H1 (cell line): ENCODE measurements at regions not wholly inside any gene's neighbourhood (a gene's known extent, or its start where the extent isn't known, plus 50 kb on each side); places are given as distances from the start of the nearest gene placed in this dataset.
A peak's percentile ranks its signal among the peaks of the same experiment; 100 is the strongest.

Experiments
- CTCF ChIA-PET: fragments of 300-600 bp; sonication (Branson Sonifier 250); formaldehyde crosslinking; loops from one replicate; lab custom pipeline; 2021; ENCODE audit not compliant: partially characterized antibody; lab: Charles Lee
- POLR2A ChIA-PET: fragments of 300-600 bp; sonication (Branson Sonifier 250); formaldehyde crosslinking; loops from one replicate; lab custom pipeline; 2021; ENCODE audit warnings: inconsistent platforms; ENCODE audit not compliant: partially characterized antibody; lab: Charles Lee
- DNase-seq, 2 experiments: peaks; one replicate each; pipeline versions ENCODE4 v3.0.0 to v3.0.0-alpha.2; 2010 to 2022; ENCODE audit warnings: low spot score in 2 of 2, low read depth in 1 of 2, mixed read lengths in 1 of 2
- FAIRE-seq: peaks from 2 replicates; lab custom pipeline; 2011; peaks lifted over from hg19 to GRCh38; lab: Jason Lieb, UNC
- H2AFZ ChIP-seq: 2 replicates; pipeline ENCODE4 v1.8.1; 2012; ENCODE audit warnings: low read length, inconsistent platforms
- H2AK5ac ChIP-seq: 2 replicates; pipeline ENCODE4 v1.6.1; 2013; ENCODE audit warnings: low read depth, low read length
- H2BK120ac ChIP-seq: replicated peaks from 2 replicates; pipeline ENCODE3; 2013; ENCODE audit warnings: low read depth, low read length, inconsistent platforms
- H2BK12ac ChIP-seq: 2 replicates; pipeline ENCODE4 v1.6.1; 2013; ENCODE audit warnings: low read depth, low read length
- H2BK15ac ChIP-seq: 2 replicates; pipeline ENCODE4 v1.6.1; 2013; ENCODE audit warnings: low read length
- H2BK20ac ChIP-seq: 2 replicates; pipeline ENCODE4 v1.6.1; 2013; ENCODE audit warnings: low read length
- H2BK5ac ChIP-seq: 2 replicates; pipeline ENCODE4 v1.6.1; 2013; ENCODE audit warnings: low read depth, low read length
- H3K14ac ChIP-seq: 2 replicates; pipeline ENCODE4 v1.6.1; 2013; ENCODE audit warnings: inconsistent platforms; ENCODE audit not compliant: insufficient read length
- H3K18ac ChIP-seq: 2 replicates; pipeline ENCODE4 v1.6.1; 2013; ENCODE audit warnings: low read length; ENCODE audit errors: extremely low read depth
- H3K23ac ChIP-seq: 2 replicates; pipeline ENCODE4 v1.6.1; 2013; ENCODE audit warnings: inconsistent platforms; ENCODE audit not compliant: insufficient read length
- H3K23me2 ChIP-seq: 2 replicates; pipeline ENCODE4 v1.6.1; 2013; ENCODE audit warnings: low read depth, low read length
- H3K27ac ChIP-seq: 2 replicates; pipeline ENCODE4 v1.6.1; 2011; ENCODE audit warnings: low read depth, low read length, inconsistent platforms
- H3K27me3 ChIP-seq, 4 experiments: replicated peaks in 1 of 4; 1 replicate in 1 of 4; 2 replicates in 3 of 4; pipeline versions ENCODE4 v1.6.1 to v1.8.1; 2011 to 2013; ENCODE audit warnings: low read length in 3 of 4, mild to moderate bottlenecking in 3 of 4, inconsistent platforms in 2 of 4, mixed read lengths in 2 of 4, moderate library complexity in 1 of 4; ENCODE audit not compliant: control insufficient read depth in 3 of 4, insufficient read depth in 3 of 4; ENCODE audit errors: extremely low read depth in 1 of 4
- H3K36me3 ChIP-seq, 4 experiments: 2 replicates each; pipeline versions ENCODE4 v1.6.1 to v1.8.1; 2011 to 2013; ENCODE audit warnings: mild to moderate bottlenecking in 4 of 4, low read length in 3 of 4, moderate library complexity in 2 of 4, control low read depth in 1 of 4, inconsistent platforms in 1 of 4; ENCODE audit not compliant: insufficient read depth in 4 of 4, control insufficient read depth in 2 of 4
- H3K4ac ChIP-seq: replicated peaks from 2 replicates; pipeline ENCODE3; 2013; ENCODE audit warnings: low read length, low read depth, mixed read lengths, inconsistent platforms; ENCODE audit not compliant: insufficient read length
- H3K4me1 ChIP-seq, 4 experiments: replicated peaks in 1 of 4; 1 replicate in 1 of 4; 2 replicates in 3 of 4; pipeline versions ENCODE4 v1.6.1 to v1.8.1; 2011 to 2013; ENCODE audit warnings: low read length in 3 of 4, inconsistent platforms in 2 of 4, mixed read lengths in 1 of 4; ENCODE audit not compliant: insufficient read depth in 4 of 4, control insufficient read depth in 3 of 4
- H3K4me2 ChIP-seq, 2 experiments: 2 replicates each; pipeline versions ENCODE4 v1.6.1 to v1.8.1; 2011 to 2013; ENCODE audit warnings: low read depth in 2 of 2, low read length in 2 of 2, control low read depth in 1 of 2, inconsistent platforms in 1 of 2, mild to moderate bottlenecking in 1 of 2; ENCODE audit not compliant: insufficient read depth in 1 of 2
- H3K4me3 ChIP-seq, 4 experiments: fragments of 200-600, 300-600 bp in 1 of 4; sonication (generic), shearing (Covaris generic), sonication (Bioruptor Twin) in 1 of 4; 2 replicates each; pipeline versions ENCODE4 v1.5.1 to v1.8.1; 2011 to 2016; ENCODE audit warnings: low read length in 4 of 4, low read depth in 3 of 4, control low read depth in 2 of 4, inconsistent platforms in 2 of 4, mild to moderate bottlenecking in 2 of 4, mixed read lengths in 1 of 4, moderate library complexity in 1 of 4; ENCODE audit not compliant: insufficient read depth in 2 of 4; ENCODE audit errors: extremely low read depth in 1 of 4
- H3K56ac ChIP-seq: replicated peaks from 2 replicates; pipeline ENCODE3; 2013; ENCODE audit warnings: low read depth, mild to moderate bottlenecking, mixed read lengths, low read length, inconsistent platforms; ENCODE audit not compliant: insufficient read length
- H3K79me1 ChIP-seq: 2 replicates; pipeline ENCODE4 v1.6.1; 2013; ENCODE audit warnings: low read depth, low read length, control low read depth
- H3K79me2 ChIP-seq, 2 experiments: 2 replicates each; pipeline versions ENCODE4 v1.6.1 to v1.8.1; 2012 to 2013; ENCODE audit warnings: low read length in 2 of 2, mild to moderate bottlenecking in 2 of 2, inconsistent platforms in 1 of 2; ENCODE audit not compliant: insufficient read depth in 2 of 2, control insufficient read depth in 1 of 2
- H3K9ac ChIP-seq, 4 experiments: replicated peaks in 1 of 4; 1 replicate in 1 of 4; 2 replicates in 3 of 4; pipeline versions ENCODE4 v1.6.1 to v1.8.1; 2011 to 2013; ENCODE audit warnings: low read depth in 3 of 4, low read length in 3 of 4, control low read depth in 2 of 4, mild to moderate bottlenecking in 2 of 4, moderate library complexity in 2 of 4, inconsistent platforms in 1 of 4; ENCODE audit errors: extremely low read depth in 1 of 4
- H3K9me3 ChIP-seq, 2 experiments: 2 replicates each; pipeline versions ENCODE4 v1.6.1 to v1.8.1; 2012 to 2013; ENCODE audit warnings: mild to moderate bottlenecking in 2 of 2, moderate library complexity in 2 of 2, control low read depth in 1 of 2, inconsistent platforms in 1 of 2, low read depth in 1 of 2, low read length in 1 of 2, mixed read lengths in 1 of 2; ENCODE audit not compliant: insufficient read depth in 2 of 2
- H4K20me1 ChIP-seq, 2 experiments: replicated peaks in 1 of 2; 2 replicates each; pipeline versions ENCODE3 to v1.8.1; 2011 to 2013; ENCODE audit warnings: inconsistent platforms in 2 of 2, low read length in 2 of 2, mild to moderate bottlenecking in 1 of 2; ENCODE audit not compliant: insufficient read depth in 2 of 2, control insufficient read depth in 1 of 2
- H4K5ac ChIP-seq: 2 replicates; pipeline ENCODE4 v1.6.1; 2013; ENCODE audit warnings: low read length, low read depth, mixed read lengths, inconsistent platforms; ENCODE audit not compliant: insufficient read length
- H4K8ac ChIP-seq: 2 replicates; pipeline ENCODE4 v1.8.0; 2013; ENCODE audit warnings: mild to moderate bottlenecking, moderate library complexity, low read length, inconsistent platforms; ENCODE audit not compliant: insufficient read depth; ENCODE audit errors: extremely low read depth
- H4K91ac ChIP-seq: replicated peaks from 2 replicates; pipeline ENCODE3; 2013; ENCODE audit warnings: low read length, mixed read lengths, inconsistent platforms; ENCODE audit not compliant: insufficient read length
- HDAC2 ChIP-seq, 2 experiments: fragments of 300-600 bp in 1 of 2; sonication (generic) in 1 of 2; IDR thresholded peaks; 2 replicates each; pipeline ENCODE4 v1.6.1; 2011 to 2012; ENCODE audit warnings: low read depth in 2 of 2, low read length in 2 of 2, mild to moderate bottlenecking in 2 of 2, moderate library complexity in 2 of 2, borderline replicate concordance in 1 of 2, inconsistent platforms in 1 of 2
- HDAC6 ChIP-seq: IDR thresholded peaks from one replicate; pipeline ENCODE4 v1.7.1; 2012; ENCODE audit warnings: low read depth, mild to moderate bottlenecking, inconsistent platforms, low read length, moderate library complexity
- MAX ChIP-seq: IDR thresholded peaks from 2 replicates; pipeline ENCODE4 v1.6.1; 2012; ENCODE audit warnings: inconsistent platforms
- RBBP5 ChIP-seq: IDR thresholded peaks from 2 replicates; pipeline ENCODE4 v1.7.1; 2012; ENCODE audit warnings: low read depth, mild to moderate bottlenecking, inconsistent platforms, low read length, moderate library complexity, borderline replicate concordance
- SUZ12 ChIP-seq: fragments of 200-600 bp; sonication (generic); IDR thresholded peaks from 2 replicates; pipeline ENCODE4 v1.6.1; 2012; ENCODE audit warnings: mild to moderate bottlenecking, inconsistent platforms, low read length, moderate library complexity, mixed read lengths
- TAF1 ChIP-seq: IDR thresholded peaks from 2 replicates; pipeline ENCODE4 v1.6.1; 2011; ENCODE audit warnings: mild to moderate bottlenecking, low read depth, low read length
- TBP ChIP-seq: IDR thresholded peaks from 2 replicates; pipeline ENCODE4 v1.6.1; 2011; ENCODE audit warnings: low read depth, low read length, improper control_type of control experiment
- TEAD4 ChIP-seq: IDR thresholded peaks from 2 replicates; pipeline ENCODE4 v1.6.1; 2012; ENCODE audit warnings: low read depth, low read length, inconsistent platforms, mixed read lengths

GRCh38 chr13:81295177-81295576, 954.3 kb upstream of the SPRY2 start:
- H3K4me3 ChIP-seq, result no peak overlapping the region
- no peak overlapping the region for H2AK5ac ChIP-seq
- no peaks in the 10 kb centered on the region for H3K23me2 ChIP-seq
- H3K4me2 ChIP-seq, result no peak overlapping the region
- no peak for FAIRE-seq
- no peak overlapping the region for H3K18ac ChIP-seq
- H4K91ac ChIP-seq, result no peak overlapping the region
- H3K14ac ChIP-seq, result no peak overlapping the region
- H3K79me1 ChIP-seq, result no peaks in the 10 kb centered on the region
- H4K5ac ChIP-seq, result no peak overlapping the region
- TF ChIP-seq HDAC6, result no peak
- TF ChIP-seq SUZ12, result no peak
- no peak for TF ChIP-seq MAX
- no peak for TF ChIP-seq TAF1
- no peak for TF ChIP-seq HDAC2 (IDR thresholded peaks at IDR 0.05; ENCODE audit: borderline replicate concordance in 1 of 2, low read depth in 2 of 2, low read length in 2 of 2)
- no peak for TF ChIP-seq TBP
- TF ChIP-seq TEAD4, result no peak
- no peak for TF ChIP-seq RBBP5
- TF ChIP-seq, all 59 proteins: peak for 0
- no peaks in the 10 kb centered on the region for H3K9me3 ChIP-seq
- peak overlapping the region; percentile 46; the same call in 1 of the 2 replicates for H2AFZ ChIP-seq
- no peak overlapping the region for H3K9ac ChIP-seq
- H2BK5ac ChIP-seq, result no peak overlapping the region
- no peaks in the 10 kb centered on the region for H3K4me1 ChIP-seq
- no peak overlapping the region for H2BK12ac ChIP-seq
- H3K56ac ChIP-seq, result no peak overlapping the region
- DNase-seq, result no peak
- H3K27me3 ChIP-seq, result no peaks in the 10 kb centered on the region
- no peak overlapping the region for H3K27ac ChIP-seq
- H2BK15ac ChIP-seq, result no peak overlapping the region
- POLR2A ChIA-PET, result no interaction called here
- no peak overlapping the region for H2BK20ac ChIP-seq
- CTCF ChIA-PET, result no interaction called here
- no peaks in the 10 kb centered on the region for H3K36me3 ChIP-seq
- no peak overlapping the region for H3K23ac ChIP-seq
- H4K8ac ChIP-seq, result no peak overlapping the region
- H2BK120ac ChIP-seq, result no peak overlapping the region
- H3K79me2 ChIP-seq, result no peaks in the 10 kb centered on the region
- no peaks in the 10 kb centered on the region for H4K20me1 ChIP-seq
- no peak overlapping the region for H3K4ac ChIP-seq
